ENCODE measurements at regions not wholly inside any gene's neighbourhood (a gene's known extent, or its start where the extent isn't known, plus 50 kb on each side); places are given as distances from the start of the nearest gene placed in this dataset.
"Not testable (repeated sequence)": the region's sequence is repeated elsewhere in the genome, so short reads cannot be mapped to it uniquely, and the experiment has no call there.

GRCh38 chr2:83969085-83969484, 490.0 kb downstream of the SUCLG1 start:
- DNase-seq (ENCODE audit: low spot score) = no peak

GRCh38 chr2:83967854-83968253, 491.2 kb downstream of the SUCLG1 start:
- DNase-seq (ENCODE audit: low spot score) = no peak

- DNase-seq (ENCODE audit: low spot score) = not testable (repeated sequence)
Measured at GRCh38 chr2:83966946-83967345, 492.1 kb downstream of the SUCLG1 start.

- DNase-seq (ENCODE audit: low spot score) = no peak
Measured at GRCh38 chr2:83961512-83961911, 497.6 kb downstream of the SUCLG1 start.

GRCh38 chr2:83960371-83960770, 498.7 kb downstream of the SUCLG1 start:
- no peak for DNase-seq (ENCODE audit: low spot score)

GRCh38 chr2:83959266-83959665, 499.8 kb downstream of the SUCLG1 start:
- DNase-seq (ENCODE audit: low spot score) = no peak

GRCh38 chr2:83956991-83957390, 502.1 kb downstream of the SUCLG1 start:
- no peak for DNase-seq (ENCODE audit: low spot score)

GRCh38 chr2:83953697-83954096, 505.4 kb downstream of the SUCLG1 start:
- no peak for DNase-seq (ENCODE audit: low spot score)

- DNase-seq (ENCODE audit: low spot score) = no peak
Measured at GRCh38 chr2:83951378-83951947, 507.6 kb downstream of the SUCLG1 start.

- no peak for DNase-seq (ENCODE audit: low spot score)
Measured at GRCh38 chr2:83949361-83949760, 509.7 kb downstream of the SUCLG1 start.

- no peak for DNase-seq (ENCODE audit: low spot score)
Measured at GRCh38 chr2:83944191-83944590, 514.9 kb downstream of the SUCLG1 start.

GRCh38 chr2:83943265-83943664, 515.8 kb downstream of the SUCLG1 start:
- no peak for DNase-seq (ENCODE audit: low spot score)

- no peak for DNase-seq (ENCODE audit: low spot score)
Measured at GRCh38 chr2:83941886-83942285, 517.2 kb downstream of the SUCLG1 start.

GRCh38 chr2:83933749-83934148, 525.3 kb downstream of the SUCLG1 start:
- DNase-seq (ENCODE audit: low spot score) = no peak

- no peak for DNase-seq (ENCODE audit: low spot score)
Measured at GRCh38 chr2:83923531-83923930, 535.5 kb downstream of the SUCLG1 start.

GRCh38 chr2:83916559-83916958, 542.5 kb downstream of the SUCLG1 start:
- DNase-seq (ENCODE audit: low spot score) = no peak

GRCh38 chr2:83915381-83915780, 543.7 kb downstream of the SUCLG1 start:
- DNase-seq (ENCODE audit: low spot score) = no peak

- DNase-seq (ENCODE audit: low spot score) = no peak
Measured at GRCh38 chr2:83908750-83909149, 550.3 kb downstream of the SUCLG1 start.

GRCh38 chr2:83901317-83901716, 557.8 kb downstream of the SUCLG1 start:
- DNase-seq (ENCODE audit: low spot score) = no peak

GRCh38 chr2:83900862-83901261, 558.2 kb downstream of the SUCLG1 start:
- no peak for DNase-seq (ENCODE audit: low spot score)

GRCh38 chr2:83899271-83899670, 559.8 kb downstream of the SUCLG1 start:
- no peak for DNase-seq (ENCODE audit: low spot score)

- no peak for DNase-seq (ENCODE audit: low spot score)
Measured at GRCh38 chr2:83894976-83895375, 564.1 kb downstream of the SUCLG1 start.

- no peak for DNase-seq (ENCODE audit: low spot score)
Measured at GRCh38 chr2:83887757-83888156, 571.3 kb downstream of the SUCLG1 start.

GRCh38 chr2:83879127-83879526, 580.0 kb downstream of the SUCLG1 start:
- no peak for DNase-seq (ENCODE audit: low spot score)

GRCh38 chr2:83877261-83877660, 581.8 kb downstream of the SUCLG1 start:
- not testable (repeated sequence) for DNase-seq (ENCODE audit: low spot score)
